Calu3 (cell line): ENCODE measurements at regions not wholly inside any gene's neighbourhood (a gene's known extent, or its start where the extent isn't known, plus 50 kb on each side); places are given as distances from the start of the nearest gene placed in this dataset.

Experiments
- BruUV-seq: library from RNA; stranded (reverse); fragments of 400-500 nt; replicated peaks from 2 replicates; lab custom pipeline; 2021; lab: Mats Ljungman, UMichigan
- CTCF ChIA-PET: fragments of 300-600 bp; sonication (Branson Sonifier 250); formaldehyde crosslinking; loops from one replicate; lab custom pipeline; 2022; ENCODE audit warnings: antibody characterized with exemption; lab: Charles Lee
- DNase-seq: peaks from one replicate; pipeline ENCODE4 v3.0.0; 2022
- H3K27ac Mint-ChIP-seq: one replicate; pipeline ENCODE4 v1.8.0; 2022; ENCODE audit warnings: mixed read lengths; ENCODE audit not compliant: unreplicated experiment
- H3K27me3 Mint-ChIP-seq: one replicate; pipeline ENCODE4 v1.8.0; 2022; ENCODE audit warnings: mixed read lengths; ENCODE audit not compliant: unreplicated experiment
- H3K36me3 Mint-ChIP-seq: one replicate; pipeline ENCODE4 v1.8.0; 2022; ENCODE audit warnings: mild to moderate bottlenecking, moderate library complexity, mixed read lengths; ENCODE audit not compliant: insufficient read depth, unreplicated experiment
- H3K4me1 Mint-ChIP-seq: one replicate; pipeline ENCODE4 v1.8.0; 2022; ENCODE audit warnings: mild to moderate bottlenecking, low read depth, mixed read lengths; ENCODE audit not compliant: unreplicated experiment
- H3K4me3 Mint-ChIP-seq: one replicate; pipeline ENCODE4 v1.8.0; 2022; ENCODE audit warnings: mild to moderate bottlenecking, low read depth, moderate library complexity, mixed read lengths; ENCODE audit not compliant: unreplicated experiment
- H3K9me3 Mint-ChIP-seq: one replicate; pipeline ENCODE4 v1.8.0; 2022; ENCODE audit warnings: low read depth, mixed read lengths; ENCODE audit not compliant: unreplicated experiment
- CTCF ChIP-seq: fragments of 200-600 bp; IDR thresholded peaks from one replicate; pipeline ENCODE4 v1.8.0; 2022; ENCODE audit warnings: antibody characterized with exemption; ENCODE audit not compliant: unreplicated experiment
- intact Hi-C: fragments of 100-400 bp; cut with micrococcal nuclease; formaldehyde crosslinking; loops from one replicate; pipeline ENCODE4 v1.10.0; 2022; ENCODE audit not compliant: unreplicated experiment

- Mint-ChIP-seq H3K27ac (no peak overlapping the region), H3K36me3 (no peaks in the 10 kb centered on the region), H3K4me3 (no peak overlapping the region), H3K27me3 (no peaks in the 10 kb centered on the region), H3K4me1 (peaks cover 8% of the 10 kb centered on the region), H3K9me3 (peaks cover 2% of the 10 kb centered on the region)
- intact Hi-C loops: loop anchor here (10.0 kb wide), 1 partner anchor 150 kb away; no protein-coding TSS in a partner anchor
- no peak for TF ChIP-seq CTCF
- CTCF ChIA-PET: no interaction called here
- no TSS peak for BruUV-seq
- DNase-seq: no peak
These were observed 218.2 kb upstream of the SLC10A2 start for GRCh38 chr13:103284466-103284865.

- CTCF ChIA-PET: no interaction called here
- DNase-seq: no peak
- H3K27me3 Mint-ChIP-seq: no peaks in the 10 kb centered on the region
- no peak for TF ChIP-seq CTCF
- intact Hi-C loops: loop anchor here (10.0 kb wide), 1 partner anchor 151 kb away; no protein-coding TSS in a partner anchor
- H3K36me3 Mint-ChIP-seq: no peaks in the 10 kb centered on the region
- no TSS peak for BruUV-seq
- no peak overlapping the region for H3K4me3 Mint-ChIP-seq
- peaks cover 8% of the 10 kb centered on the region for H3K4me1 Mint-ChIP-seq
- H3K27ac Mint-ChIP-seq: no peak overlapping the region
- H3K9me3 Mint-ChIP-seq: peaks cover 2% of the 10 kb centered on the region
These were observed 217.2 kb upstream of the SLC10A2 start for GRCh38 chr13:103283451-103283820.

- DNase-seq: no peak
- Mint-ChIP-seq H3K4me1 (peaks cover 2% of the 10 kb centered on the region), H3K4me3 (no peak overlapping the region), H3K9me3 (peaks cover 2% of the 10 kb centered on the region), H3K27me3 (no peaks in the 10 kb centered on the region), H3K27ac (no peak overlapping the region), H3K36me3 (no peaks in the 10 kb centered on the region)
- CTCF ChIA-PET: no interaction called here
- TF ChIP-seq CTCF: no peak
- intact Hi-C loops: loop anchor here (10.0 kb wide), 1 partner anchor 152 kb away; no protein-coding TSS in a partner anchor
- BruUV-seq: no TSS peak
These were observed 216.6 kb upstream of the SLC10A2 start for GRCh38 chr13:103282571-103283450.

- Mint-ChIP-seq H3K27ac (no peak overlapping the region), H3K27me3 (no peaks in the 10 kb centered on the region), H3K4me3 (no peak overlapping the region), H3K36me3 (no peaks in the 10 kb centered on the region), H3K4me1 (no peaks in the 10 kb centered on the region), H3K9me3 (peaks cover 2% of the 10 kb centered on the region)
- DNase-seq: no peak
- CTCF ChIA-PET: no interaction called here
- no peak for TF ChIP-seq CTCF
- BruUV-seq: no TSS peak
- intact Hi-C loops: no loop called here
These were observed 211.9 kb upstream of the SLC10A2 start for GRCh38 chr13:103277959-103278694.
